DMS153 (cell line): ENCODE measurements at regions not wholly inside any gene's neighbourhood (a gene's known extent, or its start where the extent isn't known, plus 50 kb on each side); places are given as distances from the start of the nearest gene placed in this dataset.
"Not testable (repeated sequence)": the region's sequence is repeated elsewhere in the genome, so short reads cannot be mapped to it uniquely, and the experiment has no call there.

Experiments used
- DNase-seq: peaks from one replicate; lab custom pipeline; 2025; lab: John Stamatoyannopoulos, UW

DNA sequence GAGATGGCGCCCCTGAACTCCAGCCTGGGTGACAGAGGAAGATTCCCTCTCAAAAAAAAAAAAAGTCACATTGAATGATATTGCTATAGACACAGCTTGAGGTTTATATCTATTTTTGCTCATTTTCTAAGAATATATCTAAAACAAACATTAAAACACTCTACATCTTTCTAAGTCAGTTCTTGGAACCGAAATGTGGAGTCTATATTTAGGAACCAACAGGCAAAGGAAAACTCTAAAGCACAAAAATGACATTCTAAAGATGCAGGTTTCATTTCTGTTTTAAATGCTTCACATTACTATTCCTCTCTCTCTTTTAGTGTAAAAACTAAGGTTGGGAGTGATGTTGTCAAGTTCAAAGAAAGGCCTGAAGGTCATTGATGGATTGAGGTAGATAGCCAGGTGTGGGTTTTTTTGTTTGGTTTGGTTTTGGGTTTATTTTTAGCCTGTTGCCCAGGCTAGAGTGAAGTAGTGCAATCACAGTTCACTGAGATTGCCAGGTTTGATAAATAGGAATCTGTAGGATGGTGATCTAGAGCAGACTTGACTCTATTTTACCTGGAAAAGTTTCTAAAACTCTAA, 194.0 kb upstream of the RBBP8 start:
- DNase-seq: no peak

DNA sequence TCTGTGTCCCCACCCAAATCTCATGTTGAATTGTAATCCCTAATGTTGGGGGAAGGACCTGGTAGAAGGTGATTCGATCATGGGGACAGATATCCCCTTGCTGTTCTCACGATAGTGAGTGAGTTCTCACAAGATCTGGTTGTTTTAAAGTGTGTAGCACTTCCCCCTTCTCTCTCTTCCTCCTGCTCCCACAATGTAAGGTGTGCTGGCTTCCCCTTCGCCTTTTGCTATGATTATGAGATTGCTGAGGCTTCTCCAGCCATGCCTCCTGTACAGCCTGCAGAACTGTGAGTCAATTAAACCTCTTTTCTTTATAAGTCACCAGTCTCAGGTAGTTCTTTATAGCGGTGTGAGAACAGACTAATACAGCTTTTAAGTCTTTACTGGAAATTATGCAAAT, 193.3 kb upstream of the RBBP8 start:
- DNase-seq: no peak

DNA sequence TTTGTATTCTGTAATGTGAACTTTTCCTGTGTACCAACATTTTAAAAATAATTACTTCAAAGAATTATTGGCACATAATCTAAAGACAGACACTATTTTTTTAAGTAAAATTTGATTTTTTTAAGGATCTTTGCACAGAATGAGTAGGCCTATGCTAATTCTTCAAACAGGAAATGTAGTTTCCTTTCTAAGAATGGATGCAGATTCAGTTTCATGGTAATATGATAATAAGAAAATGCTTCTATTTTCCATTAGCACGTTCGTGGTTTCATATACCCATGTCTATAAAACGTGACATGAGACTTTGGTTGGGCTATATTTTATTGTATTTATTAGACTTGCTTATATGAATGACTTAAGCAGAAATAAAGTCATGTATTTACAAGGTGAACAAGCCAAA, 191.8 kb upstream of the RBBP8 start:
- DNase-seq: no peak

DNA sequence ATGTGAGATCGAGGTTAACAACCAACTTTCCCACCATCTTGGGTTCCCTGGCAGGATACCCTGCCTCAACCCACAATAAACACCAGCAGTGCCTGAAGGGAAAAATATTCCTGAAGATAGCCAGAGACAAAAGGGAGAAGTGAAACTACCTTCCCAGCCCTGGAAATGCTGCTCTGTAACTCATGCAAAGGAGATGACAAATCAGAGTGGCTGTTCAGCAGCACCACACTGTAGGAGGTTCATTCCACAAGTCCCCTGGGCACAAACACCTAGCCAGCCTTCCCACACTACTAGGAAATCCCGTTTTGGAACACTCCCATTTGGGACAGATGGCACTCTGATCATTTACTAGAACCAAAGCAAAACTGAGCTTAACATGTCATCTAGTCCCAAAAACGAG, 190.7 kb upstream of the RBBP8 start:
- no peak for DNase-seq

DNA sequence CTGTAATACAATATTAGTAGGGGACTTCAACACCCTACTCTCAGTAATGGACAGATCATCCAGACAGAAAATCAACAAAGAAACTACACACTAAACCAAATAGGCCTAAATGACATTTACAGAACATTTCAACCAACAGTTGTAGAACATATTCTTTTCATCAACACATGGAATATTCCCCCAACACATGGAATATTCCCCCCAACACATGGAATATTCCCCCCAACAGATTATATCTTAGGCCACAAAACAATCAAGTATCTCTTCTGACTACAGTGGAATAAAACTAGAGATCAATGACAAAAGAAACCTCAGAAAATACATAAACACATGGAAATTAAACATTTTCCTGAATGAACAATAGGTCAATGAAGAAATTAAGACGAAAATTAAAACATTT, 187.2 kb upstream of the RBBP8 start:
- no peak for DNase-seq

DNA sequence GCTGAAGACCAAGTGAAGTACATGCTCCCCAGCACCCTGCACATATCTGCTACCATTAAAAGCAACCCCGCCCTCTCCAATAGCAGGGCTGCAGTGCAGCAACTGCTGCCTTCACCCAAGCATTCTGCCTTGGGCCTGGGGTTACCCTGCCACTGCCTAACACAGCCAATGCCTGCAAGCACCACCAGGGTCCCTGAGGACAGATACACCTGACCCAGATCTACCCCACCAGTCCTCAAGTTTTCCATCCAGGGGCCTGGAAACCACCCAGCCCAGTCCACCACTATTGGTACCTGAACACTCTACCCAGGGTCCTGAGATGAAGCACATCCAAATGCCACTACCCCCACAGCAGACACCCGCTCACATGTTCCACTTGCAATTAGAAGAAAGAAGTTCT, 181.1 kb upstream of the RBBP8 start:
- DNase-seq: no peak

DNA sequence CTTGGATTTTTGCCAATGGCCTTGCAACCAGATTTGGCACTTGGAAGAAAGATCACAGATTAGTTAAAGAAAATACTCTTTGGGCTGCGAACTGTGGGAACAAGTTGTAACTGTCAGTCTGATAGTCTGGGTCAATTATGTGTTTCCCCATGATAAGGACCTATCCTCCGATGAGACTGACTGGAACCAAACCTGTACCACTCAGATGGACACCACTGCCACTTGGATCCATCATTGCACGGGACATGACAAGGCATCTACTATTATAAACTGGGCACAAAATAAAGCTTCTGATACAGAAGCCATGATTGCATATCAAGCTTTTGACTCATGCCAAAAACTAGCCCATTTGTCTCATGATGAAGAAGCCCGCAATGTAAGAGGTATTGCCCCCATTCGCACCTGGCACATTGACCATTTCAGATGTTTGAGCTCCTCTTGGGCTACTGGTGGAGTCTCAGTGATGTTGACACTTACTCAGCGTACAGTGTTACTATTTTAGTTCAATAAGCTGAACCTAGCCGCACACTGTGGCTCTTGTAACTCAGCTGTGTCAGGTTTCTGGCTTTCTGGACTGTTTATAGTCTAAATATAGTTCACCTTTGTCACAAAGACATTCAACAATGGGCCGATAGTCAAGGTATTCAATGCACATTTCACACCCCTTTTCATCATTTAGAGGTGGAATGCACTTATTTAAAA, 179.8 kb upstream of the RBBP8 start:
- no peak for DNase-seq

DNA sequence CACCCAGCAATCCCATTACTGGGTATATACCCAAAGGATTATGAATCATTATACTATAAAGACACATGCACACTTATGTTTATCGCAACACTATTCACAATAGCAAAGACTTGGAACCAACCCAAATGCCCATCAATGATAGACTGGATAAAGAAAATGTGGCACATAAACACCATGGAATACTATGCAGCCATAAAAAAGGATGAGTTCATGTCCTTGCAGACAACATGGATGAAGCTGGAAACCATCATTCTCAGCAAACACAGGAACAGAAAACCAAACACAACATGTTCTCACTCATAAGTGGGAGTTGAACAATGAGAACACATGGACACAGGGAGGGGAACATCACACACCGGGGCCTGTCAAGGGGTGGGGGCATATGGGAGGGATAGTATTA, 169.1 kb upstream of the RBBP8 start:
- not testable (repeated sequence) for DNase-seq

DNA sequence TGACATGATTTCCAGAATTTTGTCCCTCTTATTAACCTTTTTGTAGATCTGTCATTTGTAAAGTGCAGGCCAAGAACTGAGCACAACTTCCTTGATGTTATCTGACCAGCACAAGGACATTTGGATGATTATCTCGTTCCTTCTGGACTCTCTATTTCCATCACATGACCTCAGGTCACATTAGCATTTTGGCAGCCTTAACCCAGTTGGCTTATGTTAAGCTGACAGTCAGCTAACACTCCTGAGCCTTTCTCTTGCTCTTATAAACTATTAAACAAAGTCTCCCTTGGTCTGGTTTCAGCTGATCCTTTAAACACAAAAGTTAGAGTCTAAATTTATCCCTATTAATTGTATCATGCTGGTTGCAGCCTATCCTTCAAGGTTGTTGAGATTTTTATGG, 167.2 kb upstream of the RBBP8 start:
- DNase-seq: no peak

DNA sequence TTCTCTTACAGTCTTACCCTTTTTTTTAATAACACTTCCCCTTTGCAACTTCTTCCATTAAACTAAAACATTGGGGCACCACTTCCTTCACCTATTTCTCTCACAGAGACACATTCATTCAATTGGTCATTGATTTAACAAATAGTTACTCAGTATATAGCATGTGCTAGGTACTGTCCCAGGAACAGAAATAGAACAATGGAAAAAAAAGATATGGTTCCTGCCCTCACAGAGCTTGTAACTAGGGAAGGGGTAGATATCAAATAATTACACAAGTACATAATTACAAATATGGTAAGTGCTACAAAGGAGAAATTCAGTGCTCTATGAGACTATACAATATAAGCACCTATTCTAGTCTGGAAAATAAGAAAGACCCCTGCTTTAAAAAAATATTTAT, 165.5 kb upstream of the RBBP8 start:
- no peak for DNase-seq

DNA sequence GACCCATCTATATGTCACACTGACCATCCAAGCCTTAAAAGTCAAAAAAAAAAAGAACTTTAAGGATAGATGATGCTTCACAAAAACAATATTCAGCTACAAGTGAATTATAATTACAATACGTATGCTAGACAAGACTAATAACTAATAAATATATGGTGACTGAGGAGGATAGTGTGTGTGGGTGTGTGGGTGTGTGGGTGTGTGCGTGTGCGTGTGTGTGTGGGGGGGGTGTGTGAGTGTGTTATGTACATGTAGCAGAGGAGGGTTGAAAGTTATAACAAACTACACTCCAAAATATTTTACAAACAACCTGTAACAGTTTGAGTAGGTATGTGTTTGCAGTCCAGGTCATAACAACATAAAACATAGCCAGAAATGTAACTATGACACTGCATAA, 159.2 kb upstream of the RBBP8 start:
- no peak for DNase-seq

DNA sequence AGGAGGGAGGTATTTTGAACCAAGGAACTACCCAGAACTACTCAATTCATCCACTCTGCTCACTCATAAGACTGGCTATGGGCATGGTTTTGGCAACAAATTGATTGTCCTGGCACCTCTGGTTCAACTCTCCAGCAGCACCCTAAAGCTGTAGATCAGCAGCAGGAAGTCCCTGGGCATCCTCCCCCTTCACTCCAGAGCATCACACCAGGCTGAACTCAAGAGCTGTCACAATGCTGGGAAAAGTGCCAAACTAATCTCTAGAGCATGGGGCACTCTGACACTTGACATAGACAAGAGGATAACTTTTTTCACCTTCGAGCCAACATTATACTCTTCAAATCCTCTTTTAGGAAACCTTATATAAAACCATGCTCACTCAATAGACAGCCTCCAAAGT, 154.1 kb upstream of the RBBP8 start:
- DNase-seq: peak; percentile 23

DNA sequence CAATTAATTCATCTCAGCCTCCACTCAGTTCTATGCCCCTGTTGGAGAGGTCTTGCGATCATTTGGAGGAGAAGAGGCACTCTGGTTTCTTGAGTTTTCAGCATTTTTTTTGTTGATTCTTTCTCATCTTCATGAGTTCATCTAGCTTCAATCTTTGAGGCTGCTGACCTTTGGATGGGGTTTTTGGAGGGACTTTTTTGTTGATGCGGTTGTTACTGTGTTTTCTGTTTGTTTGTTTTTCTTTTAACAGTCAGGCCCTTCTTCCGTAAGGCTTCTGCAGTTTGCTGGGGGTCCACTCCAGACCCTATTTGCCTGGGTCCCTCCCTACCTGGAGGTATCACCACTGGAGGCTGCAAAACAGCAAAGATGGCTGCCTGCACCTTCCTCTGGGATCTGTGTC, 149.9 kb upstream of the RBBP8 start:
- DNase-seq: no peak

DNA sequence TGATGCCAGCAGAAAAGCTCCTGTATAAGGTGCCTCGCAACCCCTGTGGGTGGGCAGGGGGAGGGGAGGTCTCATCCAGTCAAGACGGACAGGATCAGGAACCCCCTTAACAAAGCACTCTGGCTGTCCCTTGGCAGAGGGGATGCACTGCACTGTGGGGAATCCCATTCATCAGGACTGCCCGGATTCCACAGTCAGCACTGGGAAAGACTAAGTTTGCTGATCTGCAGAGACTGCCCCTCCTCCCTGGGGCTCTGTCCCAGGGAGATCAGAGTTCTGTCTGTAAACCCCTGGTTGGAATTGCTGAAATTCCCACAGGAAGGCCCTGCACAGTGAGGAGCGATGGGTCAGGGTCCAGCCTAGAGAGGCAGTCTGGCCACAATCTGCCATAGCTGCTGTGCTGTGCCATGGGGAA, 149.5 kb upstream of the RBBP8 start:
- no peak for DNase-seq

DNA sequence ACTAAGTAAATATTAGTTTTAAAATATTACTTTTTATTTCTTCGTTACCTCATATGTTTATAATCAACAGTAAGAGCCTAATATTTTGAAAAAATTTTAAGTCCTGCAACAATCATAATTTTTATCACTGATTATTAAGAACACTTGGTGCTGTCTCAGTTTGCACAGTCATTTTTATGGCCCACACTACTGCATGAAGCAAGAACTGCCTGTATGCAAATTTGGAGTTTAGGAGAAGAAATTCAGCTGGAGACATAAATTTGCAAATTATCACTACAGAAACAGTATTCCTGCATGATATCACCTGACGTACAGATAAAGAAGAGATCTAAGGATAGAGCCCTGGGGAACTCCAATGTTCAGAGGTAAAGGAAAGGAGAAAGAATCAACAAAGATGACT, 144.1 kb upstream of the RBBP8 start:
- DNase-seq: no peak

DNA sequence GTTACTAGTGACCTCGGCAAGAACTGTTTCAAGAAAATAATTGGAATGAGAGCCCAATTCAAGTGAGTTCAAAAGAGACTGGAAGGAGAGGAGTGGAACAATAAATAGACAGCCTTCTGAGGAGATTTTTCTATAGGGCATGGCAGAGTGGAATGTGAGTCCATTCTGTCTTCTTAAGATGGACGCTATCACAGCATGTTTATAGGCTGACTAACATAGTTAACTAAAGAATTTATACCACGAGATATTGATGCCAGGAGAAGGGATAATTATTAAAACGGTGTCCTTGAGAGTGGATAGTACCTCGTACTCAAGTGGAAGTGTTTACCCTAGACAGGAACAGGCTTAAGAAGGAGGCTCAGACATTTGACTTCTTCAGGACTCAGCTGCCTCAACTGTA, 143.5 kb upstream of the RBBP8 start:
- DNase-seq: no peak

DNA sequence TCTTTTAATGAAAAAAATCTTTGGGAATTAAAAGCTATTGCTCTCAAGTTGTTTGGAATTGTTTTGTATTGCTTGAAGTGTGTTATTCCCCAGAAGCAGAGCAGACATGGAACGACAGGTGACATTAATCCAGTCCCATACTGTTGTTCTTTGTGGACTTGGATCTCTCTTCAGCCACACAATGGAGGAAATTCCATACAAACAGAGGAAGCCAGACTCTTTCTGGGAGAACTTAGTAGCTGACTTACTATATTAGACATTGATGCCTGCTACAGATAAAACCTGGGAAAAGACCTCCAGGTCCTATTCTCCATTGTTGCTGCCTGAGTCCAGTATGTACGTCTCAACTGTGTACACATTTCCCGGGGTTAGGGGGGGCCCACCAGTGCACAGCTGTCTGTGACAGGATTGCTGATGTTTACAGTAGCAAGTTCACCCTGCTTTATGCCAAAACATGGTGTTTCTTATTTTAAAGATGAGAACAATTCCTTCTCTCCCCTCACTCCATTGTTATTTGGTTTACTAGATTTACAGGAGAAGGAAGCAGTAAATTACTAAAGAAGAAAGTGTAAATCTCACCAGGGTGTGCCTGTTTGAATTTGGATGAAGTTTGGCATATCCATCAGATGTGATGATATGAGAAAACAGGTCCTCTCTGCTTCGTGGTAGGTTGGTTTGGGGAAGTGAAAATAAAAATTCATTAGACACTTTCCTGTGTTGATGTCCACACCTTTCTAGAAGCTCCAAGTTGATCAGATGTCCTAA, 142.4 kb upstream of the RBBP8 start:
- DNase-seq: no peak

DNA sequence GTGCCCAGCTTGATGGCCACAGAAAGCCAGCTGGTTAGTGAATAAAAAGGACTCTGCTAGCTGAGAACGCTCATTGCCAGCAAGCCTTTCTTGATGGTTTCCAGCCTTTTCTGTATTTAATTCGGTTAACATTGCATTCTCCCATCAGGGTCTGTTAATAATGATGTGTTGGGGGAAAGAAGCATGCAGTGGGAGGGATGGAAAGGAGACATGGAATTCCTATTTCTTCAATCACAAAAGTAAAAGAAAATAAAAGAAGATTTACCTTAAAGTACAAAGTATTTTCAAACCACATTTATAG, 141.9 kb upstream of the RBBP8 start:
- no peak for DNase-seq

DNA sequence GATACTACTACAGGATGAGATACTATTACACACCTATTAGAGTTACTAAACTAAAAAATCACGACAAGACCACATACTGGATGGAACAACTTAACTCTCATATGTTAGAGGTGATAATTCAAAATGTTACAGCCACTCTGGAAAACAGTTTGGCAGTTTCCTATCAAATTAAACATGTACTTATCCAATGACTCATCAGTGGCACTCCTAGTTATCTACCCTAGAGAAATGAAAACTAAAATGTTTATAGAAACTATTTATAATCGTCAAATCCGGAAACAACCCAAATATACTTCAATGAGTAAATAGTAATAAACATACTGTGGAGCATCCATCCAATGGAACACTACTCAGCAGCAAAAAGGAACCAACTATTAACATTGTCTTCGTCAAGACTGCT, 137.0 kb upstream of the RBBP8 start:
- DNase-seq: no peak

DNA sequence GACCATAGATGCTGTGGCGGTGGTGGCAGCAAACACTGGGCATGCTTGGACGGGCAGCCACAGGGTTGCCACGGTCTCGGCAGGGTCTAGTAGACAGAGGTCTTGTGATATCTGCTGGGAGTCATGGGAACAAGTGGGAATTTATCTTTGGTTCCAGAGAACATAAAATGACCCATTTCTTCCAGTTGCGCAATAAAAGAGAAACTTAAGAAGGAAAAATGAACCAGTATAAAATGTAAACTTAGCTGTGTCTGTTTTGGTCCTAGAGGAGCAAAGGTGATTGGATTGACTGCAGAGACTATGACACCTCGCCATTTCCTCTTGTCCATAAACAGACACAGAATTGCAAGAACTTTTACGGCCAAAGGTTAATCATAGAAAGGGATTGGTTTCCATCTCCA, 132.6 kb upstream of the RBBP8 start:
- DNase-seq: no peak

DNA sequence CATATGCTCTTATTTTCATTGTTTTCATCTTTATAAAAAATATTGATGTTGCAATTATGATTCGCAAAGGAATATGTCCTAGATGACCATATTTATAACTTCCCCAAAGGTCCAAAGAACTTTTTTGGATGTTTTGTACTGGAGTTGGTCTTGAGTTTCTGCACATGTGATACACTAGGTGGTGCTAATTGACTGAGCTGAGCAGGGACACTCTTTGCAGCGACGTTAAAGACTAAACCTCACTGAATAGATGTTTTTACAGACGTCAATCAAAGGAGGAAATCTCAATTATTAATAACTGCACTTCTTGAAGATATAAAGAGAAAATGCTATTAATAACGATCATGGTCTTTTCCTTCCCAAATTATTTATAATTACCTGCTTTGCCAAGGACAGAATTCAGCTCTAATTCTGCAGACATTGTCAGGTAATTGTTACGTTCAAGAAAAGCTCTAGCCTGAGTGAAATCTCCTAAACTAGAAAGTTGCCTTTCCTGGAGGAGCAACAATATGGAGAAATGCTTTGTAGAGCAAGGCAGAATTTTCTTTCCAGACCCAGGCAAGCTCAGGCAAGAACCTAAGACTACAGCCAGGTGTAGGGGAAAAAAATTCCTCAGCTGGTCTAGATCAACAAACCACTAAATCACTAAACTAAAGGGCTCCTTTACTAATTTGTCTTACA, 119.3 kb upstream of the RBBP8 start:
- DNase-seq: no peak

DNA sequence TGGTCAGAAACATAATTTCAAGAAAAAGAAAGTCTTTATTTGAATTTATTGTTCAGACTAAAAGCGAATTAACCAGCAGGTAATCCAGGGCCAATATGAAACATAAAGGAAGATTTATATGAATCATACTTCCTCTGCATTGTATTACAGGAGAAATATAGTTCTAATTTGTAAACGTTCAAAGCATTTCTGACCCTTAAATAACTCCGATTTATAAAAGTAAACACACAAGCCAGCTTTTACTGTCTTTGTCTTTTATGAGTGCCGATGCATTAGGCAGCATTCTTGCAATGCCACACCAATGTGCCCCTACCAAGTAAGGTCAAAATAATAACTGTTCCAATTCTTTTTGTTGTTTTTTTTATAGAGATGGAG, 118.8 kb upstream of the RBBP8 start:
- DNase-seq: no peak
